Karpas-422 (cell line): ENCODE measurements at regions not wholly inside any gene's neighbourhood (a gene's known extent, or its start where the extent isn't known, plus 50 kb on each side); places are given as distances from the start of the nearest gene placed in this dataset.

Experiments used
- DNase-seq: peaks from one replicate; pipeline ENCODE4 v3.0.0-alpha.2; 2015
- H2AFZ ChIP-seq: fragments of 200-600 bp; sonication (generic); 2 replicates; pipeline ENCODE4 v1.6.1; 2014; ENCODE audit warnings: antibody characterized with exemption, low read length, mixed read lengths
- H3K27ac ChIP-seq: fragments of 200-600 bp; sonication (generic); 2 replicates; pipeline ENCODE4 v1.5.1; 2014; ENCODE audit warnings: mild to moderate bottlenecking, low read length, moderate library complexity
- H3K27me3 ChIP-seq: fragments of 200-600 bp; sonication (generic); 2 replicates; pipeline ENCODE4 v1.6.1; 2014; ENCODE audit warnings: low read length, mixed read lengths
- H3K36me3 ChIP-seq: fragments of 200-600 bp; sonication (generic); 2 replicates; pipeline ENCODE4 v1.6.1; 2014; ENCODE audit warnings: low read length, mixed read lengths; ENCODE audit not compliant: insufficient read depth
- H3K4me1 ChIP-seq: fragments of 200-600 bp; sonication (generic); 2 replicates; pipeline ENCODE4 v1.6.1; 2014; ENCODE audit warnings: mild to moderate bottlenecking, low read length, mixed read lengths
- H3K4me2 ChIP-seq: fragments of 200-600 bp; sonication (generic); 2 replicates; pipeline ENCODE4 v1.6.1; 2014; ENCODE audit warnings: low read length, low read depth, mild to moderate bottlenecking; ENCODE audit not compliant: poor library complexity, severe bottlenecking
- H3K4me3 ChIP-seq: fragments of 200-600 bp; sonication (generic); 2 replicates; pipeline ENCODE4 v1.5.1; 2014; ENCODE audit warnings: mild to moderate bottlenecking, antibody characterized with exemption, low read length, mixed read lengths
- H3K79me2 ChIP-seq: fragments of 200-600 bp; sonication (generic); 2 replicates; pipeline ENCODE4 v1.6.1; 2014; ENCODE audit warnings: mild to moderate bottlenecking, low read length, mixed read lengths
- H3K9ac ChIP-seq: fragments of 200-600 bp; sonication (generic); 2 replicates; pipeline ENCODE4 v1.6.0; 2014; ENCODE audit warnings: low read length
- H3K9me2 ChIP-seq: fragments of 200-600 bp; sonication (generic), shearing (Covaris generic); replicated peaks from 2 replicates; pipeline ENCODE4 v1.6.0; 2014; ENCODE audit warnings: mild to moderate bottlenecking, low read length, moderate library complexity; ENCODE audit not compliant: insufficient read depth
- H3K9me3 ChIP-seq: fragments of 300-700, 200-600 bp; sonication (generic); 2 replicates; pipeline ENCODE4 v1.6.1; 2014; ENCODE audit warnings: low read length, mixed read lengths
- H4K20me1 ChIP-seq: fragments of 200-600 bp; sonication (generic); 2 replicates; pipeline ENCODE4 v1.6.1; 2014; ENCODE audit warnings: mild to moderate bottlenecking, antibody characterized with exemption, low read length, low read depth; ENCODE audit not compliant: insufficient read depth

DNA sequence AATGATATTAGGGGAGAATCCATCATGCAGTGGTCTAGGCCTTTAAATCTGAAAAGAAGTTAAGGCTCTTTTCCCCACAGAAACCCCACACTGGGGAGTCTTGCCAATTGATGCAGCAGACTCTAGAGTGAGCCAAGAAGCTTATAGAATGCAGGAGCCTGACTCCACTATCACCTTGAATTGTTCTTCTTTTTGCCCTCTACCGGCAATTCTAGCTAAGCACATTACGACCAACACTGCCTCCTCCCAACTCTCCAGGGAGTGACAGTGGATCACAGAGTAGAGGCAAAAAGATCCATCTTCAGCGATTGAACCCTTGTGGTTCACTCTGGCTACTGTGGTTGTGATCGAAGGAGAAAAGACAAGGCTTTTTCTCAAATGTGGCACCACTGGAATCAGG is 331.5 kb downstream of the NKX6-1 start:
- Histone ChIP-seq H3K4me1 (no peaks in the 10 kb centered on the region), H3K27ac (no peak overlapping the region), H3K9me3 (no peaks in the 10 kb centered on the region), H3K36me3 (no peaks in the 10 kb centered on the region), H3K9me2 (0 out of 2 replicates have a peak, but pooled peaks cover 3% of the 10 kb centered on the region), H3K4me2 (no peak overlapping the region), H2AFZ (no peak overlapping the region), H4K20me1 (no peaks in the 10 kb centered on the region), H3K79me2 (no peaks in the 10 kb centered on the region), H3K4me3 (no peak overlapping the region), H3K9ac (no peak overlapping the region), H3K27me3 (0 out of 2 replicates have a peak, but pooled peaks cover 4% of the 10 kb centered on the region)
- DNase-seq = peak; percentile 48

DNA sequence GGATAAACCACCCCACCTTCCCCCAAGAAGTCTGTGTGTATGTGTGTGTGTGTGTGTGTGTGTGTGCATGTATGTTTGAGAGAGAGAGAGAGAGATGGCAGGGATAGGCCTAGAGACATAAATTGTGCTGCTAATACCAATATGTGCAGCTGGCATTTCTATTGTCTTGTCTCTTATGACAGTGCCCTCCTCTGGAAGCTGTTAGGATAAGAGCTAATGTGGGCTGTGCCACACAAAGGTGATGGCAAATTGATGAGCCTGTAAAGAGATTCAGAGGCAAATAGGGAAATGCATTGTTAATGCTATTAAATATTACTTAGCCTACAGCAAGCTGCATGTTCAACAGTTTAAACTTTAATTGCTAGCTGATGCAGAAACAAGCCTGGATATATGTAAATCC is 332.0 kb downstream of the NKX6-1 start:
- Histone ChIP-seq H3K27ac (no peak overlapping the region), H3K9ac (no peak overlapping the region), H2AFZ (no peak overlapping the region), H3K27me3 (0 out of 2 replicates have a peak, but pooled peaks cover 4% of the 10 kb centered on the region), H3K9me3 (no peaks in the 10 kb centered on the region), H3K36me3 (no peaks in the 10 kb centered on the region), H3K4me2 (no peak overlapping the region), H4K20me1 (no peaks in the 10 kb centered on the region), H3K4me3 (no peak overlapping the region), H3K9me2 (0 out of 2 replicates have a peak, but pooled peaks cover 3% of the 10 kb centered on the region), H3K4me1 (no peaks in the 10 kb centered on the region), H3K79me2 (no peaks in the 10 kb centered on the region)
- DNase-seq = no peak

DNA sequence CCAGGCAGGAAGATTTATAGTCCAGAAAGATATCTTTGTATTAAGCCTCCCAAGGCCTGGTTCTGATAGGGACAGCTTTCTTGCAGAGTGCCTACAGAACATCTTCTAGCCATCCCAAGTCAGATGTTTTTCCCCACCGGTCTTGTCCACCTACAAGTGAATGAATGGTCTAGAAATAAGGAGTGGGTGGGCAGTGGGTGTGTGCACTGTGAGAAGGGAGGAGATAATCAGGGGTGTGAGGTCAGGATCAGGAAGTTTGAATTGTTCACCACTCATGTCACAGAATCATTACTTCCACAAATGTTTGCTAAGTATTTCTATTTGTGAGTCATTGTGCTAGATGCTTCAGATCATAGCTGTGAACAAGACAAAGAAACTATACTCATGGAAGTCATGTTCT is 332.6 kb downstream of the NKX6-1 start:
- no peaks in the 10 kb centered on the region for H3K36me3 ChIP-seq
- H3K9me2 ChIP-seq = 0 out of 2 replicates have a peak, but pooled peaks cover 3% of the 10 kb centered on the region
- no peaks in the 10 kb centered on the region for H3K27me3 ChIP-seq
- H3K27ac ChIP-seq = no peak overlapping the region
- no peaks in the 10 kb centered on the region for H3K79me2 ChIP-seq
- no peak for DNase-seq
- no peaks in the 10 kb centered on the region for H4K20me1 ChIP-seq
- no peaks in the 10 kb centered on the region for H3K9me3 ChIP-seq
- no peak overlapping the region for H3K9ac ChIP-seq
- H3K4me3 ChIP-seq = no peak overlapping the region
- no peaks in the 10 kb centered on the region for H3K4me1 ChIP-seq
- no peak overlapping the region for H3K4me2 ChIP-seq
- no peak overlapping the region for H2AFZ ChIP-seq

DNA sequence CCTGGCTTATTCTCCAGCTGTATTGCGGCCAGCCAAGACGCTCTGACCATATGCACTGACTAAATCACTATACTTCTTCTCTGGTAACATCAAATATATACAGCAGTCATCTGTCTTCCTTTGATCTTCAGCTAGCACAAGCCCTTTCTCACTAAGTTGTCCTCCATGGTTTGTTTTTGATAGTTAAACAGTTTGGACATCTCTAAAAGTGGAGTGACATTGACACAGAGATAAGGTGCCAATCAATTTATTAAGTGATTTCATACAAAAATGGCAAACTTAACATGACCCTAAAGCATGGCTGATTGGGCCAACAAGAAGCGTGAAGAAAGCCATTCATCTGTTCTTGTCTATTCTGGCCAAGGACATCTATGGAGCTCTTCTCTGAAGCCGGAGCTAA is 334.9 kb downstream of the NKX6-1 start:
- no peaks in the 10 kb centered on the region for H3K9me3 ChIP-seq
- H3K27ac ChIP-seq = no peak overlapping the region
- no peaks in the 10 kb centered on the region for H3K27me3 ChIP-seq
- no peaks in the 10 kb centered on the region for H4K20me1 ChIP-seq
- no peak overlapping the region for H2AFZ ChIP-seq
- H3K36me3 ChIP-seq = no peaks in the 10 kb centered on the region
- no peak overlapping the region for H3K9ac ChIP-seq
- H3K4me3 ChIP-seq = no peak overlapping the region
- no peaks in the 10 kb centered on the region for H3K9me2 ChIP-seq
- H3K4me2 ChIP-seq = no peak overlapping the region
- no peaks in the 10 kb centered on the region for H3K79me2 ChIP-seq
- no peaks in the 10 kb centered on the region for H3K4me1 ChIP-seq
- no peak for DNase-seq

DNA sequence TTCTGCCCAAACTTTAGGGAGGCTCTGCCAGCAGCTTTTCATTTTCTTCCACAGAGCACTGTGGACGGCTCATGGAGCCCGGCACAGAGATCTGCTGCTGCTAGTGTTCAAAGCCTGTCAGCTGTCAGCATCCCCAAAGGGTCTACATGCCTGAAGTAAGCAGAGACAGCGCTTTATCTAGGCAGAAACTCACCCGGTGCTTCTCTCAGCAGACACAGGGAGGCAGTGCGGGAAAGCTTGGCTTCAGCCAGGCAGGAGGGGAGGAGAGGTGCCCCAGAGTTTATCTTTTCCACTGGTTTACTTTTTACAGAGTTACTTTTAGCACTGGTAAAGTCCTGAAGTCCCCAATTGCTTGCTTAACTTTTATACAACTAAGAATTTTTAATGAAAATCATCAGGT is 339.3 kb downstream of the NKX6-1 start:
- Histone ChIP-seq H3K9me3 (no peaks in the 10 kb centered on the region), H3K27ac (no peak overlapping the region), H3K4me1 (no peaks in the 10 kb centered on the region), H3K9me2 (no peaks in the 10 kb centered on the region), H3K79me2 (no peaks in the 10 kb centered on the region), H3K27me3 (no peaks in the 10 kb centered on the region), H3K9ac (no peak overlapping the region), H4K20me1 (no peaks in the 10 kb centered on the region), H2AFZ (no peak overlapping the region), H3K4me2 (no peak overlapping the region), H3K36me3 (no peaks in the 10 kb centered on the region), H3K4me3 (no peak overlapping the region)
- no peak for DNase-seq

DNA sequence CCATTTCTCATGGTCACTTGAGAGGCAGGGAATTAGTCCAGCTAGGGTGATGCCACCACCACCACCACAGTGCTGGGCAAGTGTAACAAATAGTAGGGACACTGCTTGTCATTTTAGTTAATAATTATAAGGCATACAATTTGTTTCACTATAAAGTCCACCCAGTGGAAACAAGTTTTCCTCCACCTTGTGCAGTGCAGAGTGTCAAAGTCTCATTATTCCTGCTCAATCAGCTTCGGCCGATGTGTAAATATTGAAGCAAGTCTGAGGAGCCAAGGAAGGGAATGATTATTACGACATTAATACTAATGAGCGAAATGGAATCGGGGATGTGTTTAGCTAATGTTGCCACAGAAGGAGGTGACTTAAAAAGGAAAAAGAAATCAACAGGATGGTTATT is 340.4 kb downstream of the NKX6-1 start:
- no peaks in the 10 kb centered on the region for H3K4me1 ChIP-seq
- no peak for DNase-seq

DNA sequence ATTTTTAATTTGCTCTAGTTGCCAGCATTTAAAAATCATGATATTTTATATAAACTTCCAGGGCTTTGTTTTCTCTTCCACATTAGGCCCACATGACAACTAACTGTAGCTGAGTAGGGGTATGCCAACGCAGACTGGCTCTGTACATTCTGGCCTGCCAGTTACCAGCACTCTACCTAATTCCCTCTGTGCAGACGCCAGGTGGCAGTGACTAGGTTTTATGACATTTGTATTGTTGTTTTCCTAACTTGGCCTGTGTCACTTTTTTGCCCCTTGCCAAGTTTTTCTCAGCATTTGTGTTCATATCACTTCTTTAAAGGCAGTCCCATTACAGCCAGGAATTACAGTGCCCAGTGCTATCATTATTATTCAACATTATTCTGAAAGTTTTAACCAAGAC is 347.5 kb downstream of the NKX6-1 start:
- Histone ChIP-seq H3K9me2 (no peaks in the 10 kb centered on the region), H3K36me3 (no peaks in the 10 kb centered on the region)

More for the DNA sequence above, 340.4 kb downstream of the NKX6-1 start:
- no peaks in the 10 kb centered on the region for H3K9me3 ChIP-seq
- H3K27me3 ChIP-seq = no peaks in the 10 kb centered on the region
- H3K9me2 ChIP-seq = no peaks in the 10 kb centered on the region
- H3K79me2 ChIP-seq = no peaks in the 10 kb centered on the region
- H3K27ac ChIP-seq = no peak overlapping the region
- H3K4me2 ChIP-seq = no peak overlapping the region
- H4K20me1 ChIP-seq = no peaks in the 10 kb centered on the region
- no peaks in the 10 kb centered on the region for H3K36me3 ChIP-seq
- no peak overlapping the region for H3K9ac ChIP-seq
- no peak overlapping the region for H3K4me3 ChIP-seq
- no peak overlapping the region for H2AFZ ChIP-seq

DNA sequence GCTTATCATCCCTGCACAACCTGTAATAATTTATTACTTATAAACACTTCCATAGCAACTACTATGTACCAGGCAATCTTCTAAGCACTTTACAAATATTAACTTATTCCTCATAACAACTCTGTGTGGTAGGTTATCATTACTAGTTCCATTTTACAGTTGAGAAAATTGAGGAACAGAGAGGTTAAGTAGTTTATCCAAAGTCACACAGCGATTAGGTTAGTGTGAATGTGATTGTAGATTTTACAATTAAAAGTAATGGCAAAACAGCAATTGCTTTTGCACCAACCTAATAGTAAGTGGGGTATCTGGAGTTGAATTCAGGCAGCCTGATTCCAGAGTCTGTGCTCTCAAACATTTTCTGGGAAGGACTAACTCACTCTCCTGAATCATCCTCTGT is 348.9 kb downstream of the NKX6-1 start:
- DNase-seq = no peak
- Histone ChIP-seq H3K9me3 (no peaks in the 10 kb centered on the region), H3K36me3 (no peaks in the 10 kb centered on the region), H3K9me2 (no peaks in the 10 kb centered on the region), H3K27ac (no peak overlapping the region), H3K27me3 (no peaks in the 10 kb centered on the region), H3K4me1 (no peaks in the 10 kb centered on the region), H3K9ac (no peak overlapping the region), H3K4me2 (no peak overlapping the region), H2AFZ (no peak overlapping the region), H3K79me2 (no peaks in the 10 kb centered on the region), H4K20me1 (no peaks in the 10 kb centered on the region), H3K4me3 (no peak overlapping the region)

More for the DNA sequence above, 347.5 kb downstream of the NKX6-1 start:
- H3K27ac ChIP-seq = no peak overlapping the region
- H3K4me2 ChIP-seq = no peak overlapping the region
- H3K9ac ChIP-seq = no peak overlapping the region
- no peaks in the 10 kb centered on the region for H3K79me2 ChIP-seq
- H3K9me3 ChIP-seq = no peaks in the 10 kb centered on the region
- H4K20me1 ChIP-seq = no peaks in the 10 kb centered on the region
- H3K4me3 ChIP-seq = no peak overlapping the region
- H2AFZ ChIP-seq = no peak overlapping the region
- DNase-seq = no peak
- H3K4me1 ChIP-seq = no peaks in the 10 kb centered on the region
- no peaks in the 10 kb centered on the region for H3K27me3 ChIP-seq

DNA sequence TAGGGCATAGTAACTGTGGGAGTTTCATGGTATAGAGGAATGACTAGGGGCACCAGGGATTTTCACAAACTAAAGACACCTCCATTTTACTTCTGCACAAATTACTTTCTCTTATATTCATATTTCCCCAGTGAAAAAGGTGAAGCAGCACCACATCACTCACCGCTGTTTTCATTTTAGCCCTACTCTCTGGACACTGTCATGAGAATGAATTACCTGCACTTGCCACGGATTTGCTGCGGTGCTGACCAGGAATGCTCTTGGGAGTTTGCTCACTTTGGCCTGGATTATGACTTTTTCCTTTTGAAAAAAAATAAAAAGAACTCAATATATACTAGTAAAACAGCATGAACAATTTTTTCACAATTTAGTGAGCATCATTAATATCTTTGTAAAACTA is 351.3 kb downstream of the NKX6-1 start:
- Histone ChIP-seq H3K27me3 (no peaks in the 10 kb centered on the region), H2AFZ (no peak overlapping the region), H4K20me1 (no peaks in the 10 kb centered on the region), H3K36me3 (no peaks in the 10 kb centered on the region), H3K27ac (no peak overlapping the region), H3K4me3 (no peak overlapping the region), H3K4me2 (no peak overlapping the region), H3K79me2 (no peaks in the 10 kb centered on the region), H3K9me3 (no peaks in the 10 kb centered on the region), H3K9ac (no peak overlapping the region), H3K9me2 (no peaks in the 10 kb centered on the region), H3K4me1 (no peaks in the 10 kb centered on the region)
- DNase-seq = no peak
